Astrocyte of the spinal cord (primary cell): ENCODE measurements at regions not wholly inside any gene's neighbourhood (a gene's known extent, or its start where the extent isn't known, plus 50 kb on each side); places are given as distances from the start of the nearest gene placed in this dataset.

Source experiments
- DNase-seq: peaks from one replicate; pipeline ENCODE4 v3.0.0; 2011; ENCODE audit warnings: low read depth, low spot score
- H3K4me3 ChIP-seq: 2 replicates; pipeline ENCODE4 v1.5.1; 2011; ENCODE audit warnings: low read depth, mild to moderate bottlenecking, low read length, moderate library complexity
- in situ Hi-C: cut with HindIII; loops from 2 replicates; pipeline ENCODE4 v1.10.0; 2017; ENCODE audit warnings: low sequenced_read_pairs
- TF ChIP-seq, protein P1 (sequence below): IDR thresholded peaks from 2 replicates; pipeline ENCODE4 v1.5.1; 2012; ENCODE audit warnings: low read depth, mild to moderate bottlenecking, low read length, inconsistent platforms

DNA sequence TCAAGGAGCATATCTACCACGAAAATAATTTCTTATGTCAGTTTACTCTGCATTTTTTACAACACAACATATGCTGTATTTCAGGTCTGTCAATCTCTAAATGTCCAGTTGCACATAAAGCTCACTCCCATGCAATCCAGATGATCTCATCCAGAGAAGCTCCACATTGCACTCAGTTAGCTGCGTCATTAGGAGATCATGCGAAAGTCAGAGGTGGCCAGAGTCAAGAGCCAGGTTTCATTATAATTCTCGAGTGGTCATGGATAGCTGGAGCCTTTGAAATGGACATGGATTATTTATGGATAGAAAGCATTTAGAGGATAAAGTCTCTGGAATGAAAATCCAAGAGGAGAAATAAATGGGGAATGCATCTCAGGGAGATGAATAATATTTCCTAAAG lies 232.3 kb downstream of the GAS1 start:
- TF ChIP-seq, protein P1, sequence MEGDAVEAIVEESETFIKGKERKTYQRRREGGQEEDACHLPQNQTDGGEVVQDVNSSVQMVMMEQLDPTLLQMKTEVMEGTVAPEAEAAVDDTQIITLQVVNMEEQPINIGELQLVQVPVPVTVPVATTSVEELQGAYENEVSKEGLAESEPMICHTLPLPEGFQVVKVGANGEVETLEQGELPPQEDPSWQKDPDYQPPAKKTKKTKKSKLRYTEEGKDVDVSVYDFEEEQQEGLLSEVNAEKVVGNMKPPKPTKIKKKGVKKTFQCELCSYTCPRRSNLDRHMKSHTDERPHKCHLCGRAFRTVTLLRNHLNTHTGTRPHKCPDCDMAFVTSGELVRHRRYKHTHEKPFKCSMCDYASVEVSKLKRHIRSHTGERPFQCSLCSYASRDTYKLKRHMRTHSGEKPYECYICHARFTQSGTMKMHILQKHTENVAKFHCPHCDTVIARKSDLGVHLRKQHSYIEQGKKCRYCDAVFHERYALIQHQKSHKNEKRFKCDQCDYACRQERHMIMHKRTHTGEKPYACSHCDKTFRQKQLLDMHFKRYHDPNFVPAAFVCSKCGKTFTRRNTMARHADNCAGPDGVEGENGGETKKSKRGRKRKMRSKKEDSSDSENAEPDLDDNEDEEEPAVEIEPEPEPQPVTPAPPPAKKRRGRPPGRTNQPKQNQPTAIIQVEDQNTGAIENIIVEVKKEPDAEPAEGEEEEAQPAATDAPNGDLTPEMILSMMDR = no peak
- no peak overlapping the region for H3K4me3 ChIP-seq
- in situ Hi-C loops = no loop called here
- peak; percentile 28 for DNase-seq

GRCh38 chr9:86713970-86714369 lies 233.3 kb downstream of the GAS1 start:
- in situ Hi-C loops = no loop called here
- TF ChIP-seq, protein P1 = no peak
- no peak overlapping the region for H3K4me3 ChIP-seq
- peak; percentile 17 for DNase-seq

DNA sequence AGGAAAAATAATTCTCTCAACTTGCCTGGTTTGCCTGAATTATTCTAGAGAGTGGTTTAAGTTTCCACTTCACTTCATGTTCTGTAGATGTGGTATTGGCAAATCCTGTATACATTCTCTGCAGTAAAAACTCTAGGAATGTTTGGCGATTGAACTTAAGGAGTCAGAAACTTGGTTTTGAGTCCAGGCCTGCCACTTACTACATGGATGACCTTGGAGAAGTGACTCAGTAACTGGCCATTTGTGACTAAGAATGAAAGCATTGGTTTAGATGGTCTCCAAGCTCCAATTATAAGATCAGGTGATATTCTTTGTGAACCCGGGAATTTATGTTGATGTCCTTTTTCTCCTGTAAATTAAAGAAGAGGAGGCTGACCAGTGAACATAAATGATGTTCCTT lies 233.8 kb downstream of the GAS1 start:
- peak; percentile 57 for DNase-seq
- H3K4me3 ChIP-seq = no peak overlapping the region
- in situ Hi-C loops = no loop called here
- TF ChIP-seq, protein P1 = no peak

- no peak overlapping the region for H3K4me3 ChIP-seq
- in situ Hi-C loops = no loop called here
- TF ChIP-seq, protein P1 = no peak
- DNase-seq = no peak
Measured at GRCh38 chr9:86708918-86709835, 238.1 kb downstream of the GAS1 start.

- in situ Hi-C loops = no loop called here
- TF ChIP-seq, protein P1 = no peak
- H3K4me3 ChIP-seq = no peak overlapping the region
- no peak for DNase-seq
Measured at GRCh38 chr9:86707932-86708510, 239.3 kb downstream of the GAS1 start.

- DNase-seq = peak; percentile 56
- TF ChIP-seq, protein P1 = no peak
- no peak overlapping the region for H3K4me3 ChIP-seq
- in situ Hi-C loops = no loop called here
Measured at GRCh38 chr9:86706391-86706790, 240.9 kb downstream of the GAS1 start.
